ENCODE measurements at regions not wholly inside any gene's neighbourhood (a gene's known extent, or its start where the extent isn't known, plus 50 kb on each side); places are given as distances from the start of the nearest gene placed in this dataset.

GRCh38 chr2:15999596-16000469 lies 59.5 kb downstream of the MYCN start:
- Mint-ChIP-seq H3K9me3 (no peaks in the 10 kb centered on the region), H3K27ac (no peak overlapping the region), H3K4me3 (no peak overlapping the region), H3K4me1 (ENCODE audit: low read depth) (no peaks in the 10 kb centered on the region), H3K36me3 (ENCODE audit: low read depth) (no peaks in the 10 kb centered on the region), H3K27me3 (peaks cover 12% of the 10 kb centered on the region)
- peaks cover 0 to 3% of the 10 kb centered on the region in 2 experiments for H3K9me3 ChIP-seq (ENCODE audit: control insufficient read depth in 1 of 2, insufficient read depth in 1 of 2, low read length in 2 of 2)
- no peaks in the 10 kb centered on the region for H3K4me1 ChIP-seq (ENCODE audit: insufficient read depth, low read length)
- H3K27ac ChIP-seq (ENCODE audit: low read depth in 1 of 2, low read length in 2 of 2): no peak overlapping the region
- DNase-seq (no peak), ATAC-seq (ENCODE audit: poor library complexity) (no peak)
- H3K4me3 ChIP-seq (ENCODE audit: low read length): no peak overlapping the region
- ChIA-PET CTCF (no interaction called here), POLR2A (no interaction called here)
- intact Hi-C loops (cut with DNase I, micrococcal nuclease): no loop called here
- no peaks in the 10 kb centered on the region for H3K36me3 ChIP-seq (ENCODE audit: insufficient read depth, low read length)
- no peak for TF ChIP-seq CTCF (IDR thresholded peaks at IDR 0.05)
- peaks cover 0 to 2% of the 10 kb centered on the region in 2 experiments for H3K27me3 ChIP-seq (ENCODE audit: control insufficient read depth in 1 of 2, insufficient read depth in 2 of 2, low read length in 2 of 2)

GRCh38 chr2:15997728-15998280 lies 57.5 kb downstream of the MYCN start:
- H3K4me3 ChIP-seq (ENCODE audit: low read length): no peak overlapping the region
- ATAC-seq (ENCODE audit: poor library complexity) (no peak), DNase-seq (no peak)
- POLR2A ChIA-PET: no interaction called here
- peaks cover 3% of the 10 kb centered on the region for H3K27me3 Mint-ChIP-seq
- no peaks in the 10 kb centered on the region for H3K36me3 ChIP-seq (ENCODE audit: insufficient read depth, low read length)
- H3K9me3 Mint-ChIP-seq: no peaks in the 10 kb centered on the region
- CTCF ChIA-PET: no interaction called here
- no peak for TF ChIP-seq CTCF (IDR thresholded peaks at IDR 0.05)
- no peaks in the 10 kb centered on the region for H3K4me1 Mint-ChIP-seq (ENCODE audit: low read depth)
- intact Hi-C loops (cut with DNase I, micrococcal nuclease): no loop called here
- peaks cover 0 to 2% of the 10 kb centered on the region in 2 experiments for H3K27me3 ChIP-seq (ENCODE audit: control insufficient read depth in 1 of 2, insufficient read depth in 2 of 2, low read length in 2 of 2)
- H3K27ac ChIP-seq (ENCODE audit: low read depth in 1 of 2, low read length in 2 of 2): no peak overlapping the region
- H3K27ac Mint-ChIP-seq: no peak overlapping the region
- no peak overlapping the region for H3K4me3 Mint-ChIP-seq
- no peaks in the 10 kb centered on the region for H3K36me3 Mint-ChIP-seq (ENCODE audit: low read depth)
- no peaks in the 10 kb centered on the region for H3K9me3 ChIP-seq (ENCODE audit: control insufficient read depth in 1 of 2, insufficient read depth in 1 of 2, low read length in 2 of 2)
- H3K4me1 ChIP-seq (ENCODE audit: insufficient read depth, low read length): no peaks in the 10 kb centered on the region

DNA sequence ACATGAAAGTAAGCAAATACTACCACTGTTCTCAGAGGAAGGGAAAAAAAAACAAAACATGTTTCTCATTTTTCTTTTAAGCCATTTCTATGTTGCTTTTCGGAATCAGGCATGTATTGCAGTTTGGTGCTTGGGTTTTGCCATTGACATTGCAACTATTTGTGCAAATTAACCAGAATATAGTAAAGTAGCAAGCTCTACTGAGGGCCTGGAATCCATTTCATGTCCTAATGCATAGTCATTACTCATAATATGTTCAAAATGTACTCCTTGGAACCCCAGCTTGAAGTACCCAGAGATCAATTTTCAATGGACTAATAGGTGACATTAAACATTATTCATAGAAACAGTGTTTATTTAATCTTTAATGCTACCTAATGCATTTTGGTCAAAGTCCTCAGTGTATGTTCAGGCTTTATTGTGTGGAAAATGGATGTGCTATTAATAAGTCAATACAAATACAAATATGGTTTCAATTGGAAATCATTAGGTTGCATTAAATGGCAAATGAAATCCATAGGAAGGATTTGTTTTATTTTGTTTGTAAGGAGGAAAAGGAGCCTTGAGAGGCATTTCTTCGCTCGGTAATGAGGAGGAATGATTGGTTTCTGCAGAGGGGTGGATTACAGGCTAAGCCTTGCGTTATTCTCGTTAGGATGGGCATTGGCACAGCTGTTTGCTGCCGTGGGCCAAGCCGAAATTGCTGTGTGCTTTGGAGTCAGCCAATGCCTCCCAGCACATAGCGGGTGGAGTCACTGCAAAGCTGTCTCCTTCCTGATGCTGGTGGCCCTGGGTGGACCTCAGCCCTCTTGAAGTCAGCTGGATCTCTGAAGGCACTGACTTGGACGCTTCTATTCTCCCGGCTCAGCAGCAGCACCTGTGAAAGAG lies 56.4 kb downstream of the MYCN start:
- ChIA-PET CTCF (no interaction called here), POLR2A (no interaction called here)
- Histone ChIP-seq H3K27ac (ENCODE audit: low read depth in 1 of 2, low read length in 2 of 2) (no peak overlapping the region), H3K27me3 (ENCODE audit: control insufficient read depth in 1 of 2, insufficient read depth in 2 of 2, low read length in 2 of 2) (peaks cover 0 to 2% of the 10 kb centered on the region in 2 experiments), H3K4me3 (ENCODE audit: low read length) (no peak overlapping the region), H3K4me1 (ENCODE audit: insufficient read depth, low read length) (no peaks in the 10 kb centered on the region), H3K36me3 (ENCODE audit: insufficient read depth, low read length) (no peaks in the 10 kb centered on the region), H3K9me3 (ENCODE audit: control insufficient read depth in 1 of 2, insufficient read depth in 1 of 2, low read length in 2 of 2) (no peaks in the 10 kb centered on the region)
- ATAC-seq (ENCODE audit: poor library complexity) (no peak), DNase-seq (no peak)
- intact Hi-C loops (cut with DNase I, micrococcal nuclease): no loop called here
- Mint-ChIP-seq H3K27me3 (peaks cover 3% of the 10 kb centered on the region), H3K4me3 (no peak overlapping the region), H3K36me3 (ENCODE audit: low read depth) (no peaks in the 10 kb centered on the region), H3K4me1 (ENCODE audit: low read depth) (no peaks in the 10 kb centered on the region), H3K9me3 (no peaks in the 10 kb centered on the region), H3K27ac (no peak overlapping the region)
- TF ChIP-seq CTCF (IDR thresholded peaks at IDR 0.05): no peak
